OCI-LY1 (cell line): ENCODE measurements at regions not wholly inside any gene's neighbourhood (a gene's known extent, or its start where the extent isn't known, plus 50 kb on each side); places are given as distances from the start of the nearest gene placed in this dataset.
A peak's percentile ranks its signal among the peaks of the same experiment; 100 is the strongest.

Experiments
- EZH2 ChIP-seq: fragments of 200-600 bp; sonication (generic), shearing (Covaris generic); IDR thresholded peaks from 2 replicates; pipeline ENCODE4 v1.8.0; 2017; ENCODE audit warnings: borderline replicate concordance, mixed run types, mild to moderate bottlenecking, antibody characterized with exemption, low read length, moderate library complexity, mixed read lengths
- TF ChIP-seq, protein P1 (sequence below): fragments of 200-600 bp; sonication (generic), shearing (Covaris generic); IDR thresholded peaks from 2 replicates; pipeline ENCODE4 v1.5.1; 2017; ENCODE audit warnings: mild to moderate bottlenecking, antibody characterized with exemption, low read length, moderate library complexity, mixed read lengths

- TF ChIP-seq, protein P1, sequence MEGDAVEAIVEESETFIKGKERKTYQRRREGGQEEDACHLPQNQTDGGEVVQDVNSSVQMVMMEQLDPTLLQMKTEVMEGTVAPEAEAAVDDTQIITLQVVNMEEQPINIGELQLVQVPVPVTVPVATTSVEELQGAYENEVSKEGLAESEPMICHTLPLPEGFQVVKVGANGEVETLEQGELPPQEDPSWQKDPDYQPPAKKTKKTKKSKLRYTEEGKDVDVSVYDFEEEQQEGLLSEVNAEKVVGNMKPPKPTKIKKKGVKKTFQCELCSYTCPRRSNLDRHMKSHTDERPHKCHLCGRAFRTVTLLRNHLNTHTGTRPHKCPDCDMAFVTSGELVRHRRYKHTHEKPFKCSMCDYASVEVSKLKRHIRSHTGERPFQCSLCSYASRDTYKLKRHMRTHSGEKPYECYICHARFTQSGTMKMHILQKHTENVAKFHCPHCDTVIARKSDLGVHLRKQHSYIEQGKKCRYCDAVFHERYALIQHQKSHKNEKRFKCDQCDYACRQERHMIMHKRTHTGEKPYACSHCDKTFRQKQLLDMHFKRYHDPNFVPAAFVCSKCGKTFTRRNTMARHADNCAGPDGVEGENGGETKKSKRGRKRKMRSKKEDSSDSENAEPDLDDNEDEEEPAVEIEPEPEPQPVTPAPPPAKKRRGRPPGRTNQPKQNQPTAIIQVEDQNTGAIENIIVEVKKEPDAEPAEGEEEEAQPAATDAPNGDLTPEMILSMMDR = peak; percentile 72
- no peak for TF ChIP-seq EZH2
Observed at GRCh38 chr12:123063535-123063934, 83.1 kb downstream of the ARL6IP4 start.
